ENCODE measurements at regions not wholly inside any gene's neighbourhood (a gene's known extent, or its start where the extent isn't known, plus 50 kb on each side); places are given as distances from the start of the nearest gene placed in this dataset.

GRCh38 chr4:126539771-126540170 is 1093.0 kb upstream of the INTU start:
- TF ChIP-seq CSDC2 (CRISPR knock-in tag; IDR thresholded peaks at IDR 0.05), result no peak
- TF ChIP-seq PPARA (CRISPR knock-in tag; IDR thresholded peaks at IDR 0.05; ENCODE audit: borderline replicate concordance), result no peak
- no peak for TF ChIP-seq CREB5 (CRISPR knock-in tag; IDR thresholded peaks at IDR 0.05; ENCODE audit: low read depth)
- no peak for TF ChIP-seq ZNF70 (CRISPR knock-in tag; IDR thresholded peaks at IDR 0.05)
- TF ChIP-seq ESRRG (CRISPR knock-in tag; IDR thresholded peaks at IDR 0.05), result no peak
- TF ChIP-seq, protein P1, sequence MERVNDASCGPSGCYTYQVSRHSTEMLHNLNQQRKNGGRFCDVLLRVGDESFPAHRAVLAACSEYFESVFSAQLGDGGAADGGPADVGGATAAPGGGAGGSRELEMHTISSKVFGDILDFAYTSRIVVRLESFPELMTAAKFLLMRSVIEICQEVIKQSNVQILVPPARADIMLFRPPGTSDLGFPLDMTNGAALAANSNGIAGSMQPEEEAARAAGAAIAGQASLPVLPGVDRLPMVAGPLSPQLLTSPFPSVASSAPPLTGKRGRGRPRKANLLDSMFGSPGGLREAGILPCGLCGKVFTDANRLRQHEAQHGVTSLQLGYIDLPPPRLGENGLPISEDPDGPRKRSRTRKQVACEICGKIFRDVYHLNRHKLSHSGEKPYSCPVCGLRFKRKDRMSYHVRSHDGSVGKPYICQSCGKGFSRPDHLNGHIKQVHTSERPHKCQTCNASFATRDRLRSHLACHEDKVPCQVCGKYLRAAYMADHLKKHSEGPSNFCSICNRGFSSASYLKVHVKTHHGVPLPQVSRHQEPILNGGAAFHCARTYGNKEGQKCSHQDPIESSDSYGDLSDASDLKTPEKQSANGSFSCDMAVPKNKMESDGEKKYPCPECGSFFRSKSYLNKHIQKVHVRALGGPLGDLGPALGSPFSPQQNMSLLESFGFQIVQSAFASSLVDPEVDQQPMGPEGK (CRISPR knock-in tag; IDR thresholded peaks at IDR 0.05; ENCODE audit: borderline replicate concordance), result no peak
- TF ChIP-seq, protein P2, sequence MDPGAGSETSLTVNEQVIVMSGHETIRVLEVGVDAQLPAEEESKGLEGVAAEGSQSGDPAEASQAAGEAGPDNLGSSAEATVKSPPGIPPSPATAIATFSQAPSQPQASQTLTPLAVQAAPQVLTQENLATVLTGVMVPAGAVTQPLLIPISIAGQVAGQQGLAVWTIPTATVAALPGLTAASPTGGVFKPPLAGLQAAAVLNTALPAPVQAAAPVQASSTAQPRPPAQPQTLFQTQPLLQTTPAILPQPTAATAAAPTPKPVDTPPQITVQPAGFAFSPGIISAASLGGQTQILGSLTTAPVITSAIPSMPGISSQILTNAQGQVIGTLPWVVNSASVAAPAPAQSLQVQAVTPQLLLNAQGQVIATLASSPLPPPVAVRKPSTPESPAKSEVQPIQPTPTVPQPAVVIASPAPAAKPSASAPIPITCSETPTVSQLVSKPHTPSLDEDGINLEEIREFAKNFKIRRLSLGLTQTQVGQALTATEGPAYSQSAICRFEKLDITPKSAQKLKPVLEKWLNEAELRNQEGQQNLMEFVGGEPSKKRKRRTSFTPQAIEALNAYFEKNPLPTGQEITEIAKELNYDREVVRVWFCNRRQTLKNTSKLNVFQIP (CRISPR knock-in tag; IDR thresholded peaks at IDR 0.05; ENCODE audit: borderline replicate concordance, low read depth), result no peak
- TF ChIP-seq, protein P3, sequence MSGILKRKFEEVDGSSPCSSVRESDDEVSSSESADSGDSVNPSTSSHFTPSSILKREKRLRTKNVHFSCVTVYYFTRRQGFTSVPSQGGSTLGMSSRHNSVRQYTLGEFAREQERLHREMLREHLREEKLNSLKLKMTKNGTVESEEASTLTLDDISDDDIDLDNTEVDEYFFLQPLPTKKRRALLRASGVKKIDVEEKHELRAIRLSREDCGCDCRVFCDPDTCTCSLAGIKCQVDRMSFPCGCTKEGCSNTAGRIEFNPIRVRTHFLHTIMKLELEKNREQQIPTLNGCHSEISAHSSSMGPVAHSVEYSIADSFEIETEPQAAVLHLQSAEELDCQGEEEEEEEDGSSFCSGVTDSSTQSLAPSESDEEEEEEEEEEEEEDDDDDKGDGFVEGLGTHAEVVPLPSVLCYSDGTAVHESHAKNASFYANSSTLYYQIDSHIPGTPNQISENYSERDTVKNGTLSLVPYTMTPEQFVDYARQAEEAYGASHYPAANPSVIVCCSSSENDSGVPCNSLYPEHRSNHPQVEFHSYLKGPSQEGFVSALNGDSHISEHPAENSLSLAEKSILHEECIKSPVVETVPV (CRISPR knock-in tag; IDR thresholded peaks at IDR 0.05), result no peak
- TF ChIP-seq SNAI2 (CRISPR knock-in tag; IDR thresholded peaks at IDR 0.05), result no peak
- TF ChIP-seq ZNF8 (CRISPR knock-in tag; IDR thresholded peaks at IDR 0.05), result no peak
- TF ChIP-seq ISL1 (CRISPR knock-in tag; IDR thresholded peaks at IDR 0.05), result no peak
